Mammary epithelial cell (primary cell): ENCODE measurements at regions not wholly inside any gene's neighbourhood (a gene's known extent, or its start where the extent isn't known, plus 50 kb on each side); places are given as distances from the start of the nearest gene placed in this dataset.

Source experiments
- CTCF ChIP-seq, 2 donors: IDR thresholded peaks in 1 of 2; conservative IDR thresholded peaks in 1 of 2; 2 replicates each; pipeline ENCODE4 v1.5.1; 2011 to 2012; ENCODE audit warnings: inconsistent platforms in 2 of 2, low read length in 2 of 2, mild to moderate bottlenecking in 2 of 2, control low read depth in 1 of 2, low read depth in 1 of 2; ENCODE audit not compliant: insufficient read depth in 1 of 2; ENCODE audit errors: extremely low read depth in 1 of 2
- EZH2 ChIP-seq: IDR thresholded peaks from 2 replicates; pipeline ENCODE4 v1.6.1; 2012; ENCODE audit warnings: low read length, inconsistent platforms, borderline replicate concordance

GRCh38 chr3:115562636-115563267 lies 60.6 kb upstream of the GAP43 start:
- TF ChIP-seq CTCF (conservative IDR thresholded peaks at IDR 0.05 in 1 of 2, IDR thresholded peaks at IDR 0.05 in 1 of 2; ENCODE audit: extremely low read depth in 1 of 2, insufficient read depth in 1 of 2, low read depth in 1 of 2, low read length in 2 of 2) (no peak), EZH2 (no peak)
